VCaP (cell line): ENCODE measurements at regions not wholly inside any gene's neighbourhood (a gene's known extent, or its start where the extent isn't known, plus 50 kb on each side); places are given as distances from the start of the nearest gene placed in this dataset.

Experiments
- H3K27ac ChIP-seq: fragments of 450-650 bp; 2 replicates; pipeline ENCODE4 v1.5.1; 2017
- TF ChIP-seq, protein P1 (sequence below): fragments of 450-650 bp; conservative IDR thresholded peaks from 2 replicates; pipeline ENCODE4 v1.5.1; 2017; ENCODE audit warnings: mild to moderate bottlenecking, moderate library complexity

DNA sequence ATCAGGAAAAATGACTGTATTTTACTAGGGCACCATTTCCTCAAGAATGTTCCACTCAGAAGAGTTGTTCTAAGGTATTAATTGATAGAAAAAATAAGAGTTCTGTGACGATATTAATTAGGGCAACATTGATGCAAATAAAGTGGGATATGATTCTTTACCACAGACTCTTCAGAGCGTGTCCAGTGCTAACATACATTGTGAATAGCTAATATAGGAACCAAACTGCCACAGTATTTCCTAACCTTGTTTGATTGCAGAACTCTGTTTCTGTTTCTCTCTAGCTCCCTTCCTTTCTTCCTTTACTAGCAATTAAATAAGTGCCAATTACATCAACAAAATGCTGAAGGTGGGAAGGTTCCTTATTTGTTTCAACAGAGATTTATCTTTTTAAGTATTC lies 154.1 kb upstream of the CPEB2 start:
- no peak overlapping the region for H3K27ac ChIP-seq
- TF ChIP-seq, protein P1, sequence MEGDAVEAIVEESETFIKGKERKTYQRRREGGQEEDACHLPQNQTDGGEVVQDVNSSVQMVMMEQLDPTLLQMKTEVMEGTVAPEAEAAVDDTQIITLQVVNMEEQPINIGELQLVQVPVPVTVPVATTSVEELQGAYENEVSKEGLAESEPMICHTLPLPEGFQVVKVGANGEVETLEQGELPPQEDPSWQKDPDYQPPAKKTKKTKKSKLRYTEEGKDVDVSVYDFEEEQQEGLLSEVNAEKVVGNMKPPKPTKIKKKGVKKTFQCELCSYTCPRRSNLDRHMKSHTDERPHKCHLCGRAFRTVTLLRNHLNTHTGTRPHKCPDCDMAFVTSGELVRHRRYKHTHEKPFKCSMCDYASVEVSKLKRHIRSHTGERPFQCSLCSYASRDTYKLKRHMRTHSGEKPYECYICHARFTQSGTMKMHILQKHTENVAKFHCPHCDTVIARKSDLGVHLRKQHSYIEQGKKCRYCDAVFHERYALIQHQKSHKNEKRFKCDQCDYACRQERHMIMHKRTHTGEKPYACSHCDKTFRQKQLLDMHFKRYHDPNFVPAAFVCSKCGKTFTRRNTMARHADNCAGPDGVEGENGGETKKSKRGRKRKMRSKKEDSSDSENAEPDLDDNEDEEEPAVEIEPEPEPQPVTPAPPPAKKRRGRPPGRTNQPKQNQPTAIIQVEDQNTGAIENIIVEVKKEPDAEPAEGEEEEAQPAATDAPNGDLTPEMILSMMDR = no peak

DNA sequence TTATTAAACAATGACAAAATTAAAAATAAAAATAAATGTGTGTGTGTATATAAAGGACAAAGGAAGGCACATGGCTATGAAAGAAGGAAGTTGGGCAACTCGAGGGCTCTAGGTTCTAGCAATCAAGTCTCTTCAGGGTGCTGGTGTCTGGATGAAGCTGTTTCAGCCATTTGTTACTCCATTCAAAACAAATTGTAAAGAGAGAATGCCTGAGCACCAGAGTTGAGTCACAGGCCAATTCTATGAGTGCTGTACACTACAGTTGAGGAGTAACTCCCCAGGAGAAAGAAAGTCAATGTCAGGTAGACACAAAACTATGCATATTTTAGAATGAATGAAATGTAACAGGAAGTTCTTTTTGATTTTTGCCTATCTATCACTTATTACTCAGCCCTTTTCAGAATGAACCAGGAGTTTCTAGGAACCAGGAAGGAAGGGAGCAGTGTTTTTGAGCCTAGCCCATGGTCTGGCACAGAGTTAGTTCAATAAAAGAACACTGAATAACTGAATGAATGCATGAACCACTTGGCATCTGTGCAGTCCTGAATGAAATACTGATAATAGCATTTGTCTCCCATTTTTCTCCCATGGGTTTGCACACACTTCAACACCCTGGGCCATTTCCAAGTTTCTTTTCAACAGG lies 151.7 kb upstream of the CPEB2 start:
- TF ChIP-seq, protein P1 = no peak
- H3K27ac ChIP-seq = no peak overlapping the region

DNA sequence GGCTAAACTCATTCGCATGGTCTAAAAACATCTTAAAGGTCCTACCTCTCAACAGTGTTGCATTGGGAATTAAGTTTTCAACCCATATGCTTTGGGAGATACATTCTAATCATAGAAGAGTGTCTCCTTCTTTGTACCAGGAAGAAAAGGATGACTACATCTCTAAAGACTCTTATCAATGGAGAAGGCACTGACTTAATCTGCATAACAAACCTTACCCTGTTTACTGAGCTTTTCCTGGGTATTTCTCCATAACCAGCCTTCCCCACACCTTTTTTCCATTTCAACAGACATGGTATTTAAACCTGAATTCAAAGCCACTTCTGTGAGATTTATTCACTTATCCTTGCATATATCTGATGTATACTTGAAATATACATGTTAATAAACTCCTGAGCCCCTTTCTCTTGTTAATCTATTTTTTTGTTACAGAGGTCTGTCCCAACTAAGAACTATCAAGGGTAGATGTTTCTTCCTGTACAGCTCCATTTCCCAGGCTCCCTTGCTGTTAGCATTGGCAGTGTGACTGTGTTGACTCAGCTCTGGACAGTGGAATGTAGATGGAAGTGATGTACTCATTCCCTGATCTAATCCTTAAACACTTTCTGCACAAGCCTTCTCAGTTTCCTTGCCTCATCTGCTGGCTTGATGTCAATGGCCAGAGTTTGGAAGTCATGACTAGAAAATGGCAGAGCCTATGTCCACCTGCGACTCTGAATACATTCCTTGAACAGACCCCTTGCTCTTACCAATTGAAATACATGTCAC lies 148.9 kb upstream of the CPEB2 start:
- no peak overlapping the region for H3K27ac ChIP-seq
- TF ChIP-seq, protein P1 = no peak

DNA sequence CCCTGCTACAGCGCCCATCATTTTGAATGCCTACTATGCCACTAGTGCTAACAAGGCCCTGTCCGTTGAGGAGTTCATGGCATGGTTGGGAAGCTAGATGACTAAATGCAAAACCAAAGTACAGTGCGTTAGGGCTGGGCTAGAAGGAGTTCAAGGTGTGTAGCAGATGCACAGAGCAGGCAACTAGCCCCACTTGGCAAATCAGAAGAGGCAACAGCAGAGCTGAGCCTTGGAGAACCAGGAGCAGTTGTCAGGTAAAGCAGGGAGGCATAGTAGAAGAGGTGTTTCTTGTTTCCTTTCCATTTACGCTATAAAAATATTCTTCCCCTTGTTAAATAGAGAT lies 146.6 kb upstream of the CPEB2 start:
- H3K27ac ChIP-seq = no peak overlapping the region

DNA sequence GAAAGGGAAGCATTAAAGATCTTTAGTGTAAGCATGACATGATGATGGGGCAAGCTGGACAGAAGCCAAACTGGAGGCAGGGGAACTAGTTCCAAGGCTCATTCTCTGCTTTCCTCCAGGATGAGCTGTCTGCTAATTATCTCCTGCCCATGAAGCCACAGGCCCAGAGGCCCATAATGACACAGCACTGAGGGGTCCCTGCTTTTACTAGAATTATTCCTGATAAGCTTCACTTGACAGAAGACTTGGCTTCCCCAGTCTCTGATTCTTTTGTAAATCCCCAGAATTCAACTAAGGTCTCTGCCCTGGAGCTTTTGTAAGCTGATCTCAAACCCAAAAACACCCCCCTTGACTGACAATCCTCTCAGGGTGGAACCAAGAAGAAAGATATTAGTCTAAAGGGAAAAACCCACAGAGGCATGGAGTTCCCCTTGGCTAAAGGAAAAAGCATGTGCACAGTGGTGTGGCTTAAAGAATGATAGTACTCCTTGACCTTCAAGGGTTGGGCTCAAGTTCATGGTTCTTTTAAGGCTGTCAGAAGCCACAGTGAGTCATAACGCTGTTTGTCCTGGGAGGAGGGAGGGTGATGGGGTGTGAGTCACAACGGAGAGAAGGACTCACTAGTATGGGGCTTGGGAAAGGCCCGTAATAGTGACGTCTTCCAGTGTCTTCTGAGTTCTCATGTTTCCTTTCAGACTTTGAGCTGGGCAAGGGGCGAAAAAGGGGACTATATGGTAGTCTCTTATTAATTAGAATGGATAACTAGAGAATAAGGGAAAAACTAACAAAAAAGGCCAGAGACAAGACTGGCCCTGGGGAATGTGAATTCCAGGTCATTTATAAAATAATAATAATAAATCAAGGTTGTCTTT lies 146.0 kb upstream of the CPEB2 start:
- no peak overlapping the region for H3K27ac ChIP-seq
- TF ChIP-seq, protein P1 = no peak

More for the DNA sequence above, 146.6 kb upstream of the CPEB2 start:
- TF ChIP-seq, protein P1 = no peak

DNA sequence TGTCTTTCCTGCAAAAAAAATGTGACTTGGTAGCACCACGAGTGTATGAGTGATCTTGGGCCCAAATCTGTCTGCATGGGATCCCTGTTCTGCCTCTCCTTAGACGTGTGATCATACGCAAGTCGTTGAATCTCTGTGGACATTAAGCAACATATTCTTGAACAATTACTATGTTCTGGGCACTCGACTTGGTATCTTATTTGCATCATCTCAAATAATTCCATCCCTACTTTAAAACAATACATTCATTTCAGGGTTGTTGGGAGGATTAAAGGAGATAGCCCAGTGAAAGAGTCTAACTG lies 145.4 kb upstream of the CPEB2 start:
- H3K27ac ChIP-seq = no peak overlapping the region
- TF ChIP-seq, protein P1 = no peak

DNA sequence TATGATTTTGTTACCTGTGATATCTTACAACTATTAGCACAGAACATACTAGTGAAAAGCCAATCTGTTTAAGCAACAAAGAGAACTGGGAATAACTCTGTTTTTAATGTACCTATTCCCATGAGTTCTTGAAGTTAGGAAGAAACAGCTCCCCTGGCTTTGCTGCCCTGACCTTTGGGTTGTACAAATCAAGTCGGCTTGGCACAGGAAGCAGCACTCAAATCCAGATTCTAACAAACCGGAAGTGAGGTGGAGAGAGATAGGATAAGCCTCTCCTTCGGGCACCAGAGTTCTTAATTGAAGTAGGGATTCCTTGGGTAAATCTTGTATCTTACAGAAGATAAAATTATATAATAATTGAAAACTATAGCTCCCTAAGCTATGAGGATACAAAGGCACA lies 144.8 kb upstream of the CPEB2 start:
- no peak overlapping the region for H3K27ac ChIP-seq
- TF ChIP-seq, protein P1 = no peak
